ENCODE measurements at regions not wholly inside any gene's neighbourhood (a gene's known extent, or its start where the extent isn't known, plus 50 kb on each side); places are given as distances from the start of the nearest gene placed in this dataset.
A peak's percentile ranks its signal among the peaks of the same experiment; 100 is the strongest.

DNA sequence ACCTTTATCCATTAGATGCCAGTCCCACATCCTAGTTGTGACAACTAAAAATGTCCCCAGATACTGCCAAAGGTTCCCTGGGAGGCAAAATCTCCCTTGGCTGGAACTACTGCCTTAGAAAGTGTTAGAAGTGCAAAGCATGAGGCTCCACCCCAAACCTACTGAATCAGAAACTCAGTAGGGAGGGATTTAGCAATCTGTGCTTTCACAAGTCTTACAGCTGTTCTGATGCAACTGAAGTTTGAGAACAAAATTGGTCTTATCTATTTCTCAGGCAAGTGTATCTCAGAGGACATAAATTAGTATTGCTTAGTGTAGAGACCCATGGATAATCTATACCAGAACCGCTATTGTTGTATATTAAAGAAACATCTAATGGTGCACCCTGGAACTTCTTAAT is 70.2 kb downstream of the CLDN1 start:
- no peak for DNase-seq

- DNase-seq, result no peak
Observed at GRCh38 chr3:190249414-190249813, 72.8 kb downstream of the CLDN1 start.

- DNase-seq, result no peak
Observed at GRCh38 chr3:190242147-190242546, 80.1 kb downstream of the CLDN1 start.

DNA sequence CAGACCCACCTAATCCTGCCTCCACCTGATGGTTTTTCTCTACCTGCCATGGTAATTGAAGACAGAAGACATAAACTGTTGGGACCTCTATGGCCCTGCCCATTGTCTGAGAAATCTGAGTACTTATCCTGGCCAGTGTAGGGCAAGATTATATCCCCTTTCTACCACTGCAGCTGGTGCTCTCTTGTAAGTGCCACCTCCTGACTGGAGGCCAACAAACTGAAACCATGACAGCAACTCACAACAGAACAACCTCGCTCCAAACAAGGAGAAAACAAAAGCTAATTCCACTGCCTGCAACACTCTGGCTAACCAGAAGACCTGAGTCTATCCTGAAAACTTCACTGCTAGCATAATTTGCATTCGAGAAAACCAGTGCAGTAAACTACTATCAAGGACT is 82.9 kb downstream of the CLDN1 start:
- DNase-seq, result no peak

GRCh38 chr3:190238871-190239270 is 83.4 kb downstream of the CLDN1 start:
- no peak for DNase-seq

- no peak for DNase-seq
Observed at GRCh38 chr3:190234621-190235020, 87.6 kb downstream of the CLDN1 start.

- DNase-seq, result no peak
Observed at GRCh38 chr3:190229632-190230424, 92.4 kb downstream of the CLDN1 start.

- DNase-seq, result no peak
Observed at GRCh38 chr3:190227064-190227463, 95.2 kb downstream of the CLDN1 start.

DNA sequence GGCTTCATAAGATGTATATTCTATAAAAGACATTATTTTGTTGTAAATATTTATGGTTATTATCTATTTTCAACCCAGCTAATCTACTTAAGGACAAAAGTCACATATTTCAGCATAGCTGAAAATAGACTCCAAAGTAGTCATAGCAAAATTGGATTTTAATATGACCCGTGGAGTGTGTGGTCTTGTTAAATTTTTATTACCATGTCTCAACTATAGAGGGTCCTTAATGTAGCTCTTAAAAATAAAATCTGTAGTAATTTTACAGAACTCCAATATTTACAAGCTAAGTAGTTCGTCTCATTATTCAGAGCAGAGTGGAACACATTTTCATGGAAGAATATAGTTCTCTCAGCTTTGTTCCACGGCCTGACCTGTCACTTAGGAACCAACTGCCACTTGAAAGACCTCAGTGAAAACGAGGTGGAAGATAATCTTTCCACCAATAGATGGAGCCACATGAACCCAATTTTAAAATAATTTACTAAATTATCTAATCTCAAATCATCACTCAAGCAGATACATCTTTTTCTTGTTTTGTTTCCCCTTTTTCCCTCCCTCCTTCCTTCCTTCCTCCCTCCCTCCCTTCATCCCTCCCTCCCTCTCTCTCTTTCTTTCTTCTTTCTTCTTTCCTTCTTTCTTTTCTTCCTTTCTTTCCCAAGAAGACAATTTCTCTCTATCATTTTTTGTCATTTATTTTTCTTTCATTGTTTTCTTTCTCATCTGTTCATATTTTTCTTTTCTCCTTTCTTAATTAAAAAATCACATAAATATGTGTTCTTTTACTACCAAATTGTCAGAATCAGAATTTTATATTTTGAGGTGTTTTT is 97.2 kb downstream of the CLDN1 start:
- DNase-seq, result peak; percentile 1

- DNase-seq, result no peak
Observed at GRCh38 chr3:190224456-190224855, 97.8 kb downstream of the CLDN1 start.

DNA sequence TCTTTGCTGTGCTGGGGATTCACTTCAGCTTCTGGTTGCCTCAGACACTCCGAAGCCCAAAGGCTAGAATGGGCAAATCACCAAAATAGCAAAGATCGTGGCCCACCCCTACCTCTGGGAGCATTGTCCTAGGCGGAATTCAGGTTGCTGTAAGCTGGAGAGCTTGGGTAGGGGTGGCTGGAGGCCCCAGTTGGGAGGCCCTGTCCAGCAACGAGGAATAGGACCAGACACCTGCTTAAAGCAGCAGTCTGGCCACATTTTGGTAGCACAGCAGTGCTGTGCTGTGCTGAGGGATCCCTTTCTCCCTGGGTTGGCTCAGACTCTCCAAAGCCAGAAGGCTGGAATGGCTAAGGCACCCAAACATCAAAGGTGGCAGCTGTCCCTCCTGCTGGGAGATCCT is 99.3 kb downstream of the CLDN1 start:
- DNase-seq, result no peak

GRCh38 chr3:190222360-190222759 is 99.9 kb downstream of the CLDN1 start:
- DNase-seq, result no peak

DNA sequence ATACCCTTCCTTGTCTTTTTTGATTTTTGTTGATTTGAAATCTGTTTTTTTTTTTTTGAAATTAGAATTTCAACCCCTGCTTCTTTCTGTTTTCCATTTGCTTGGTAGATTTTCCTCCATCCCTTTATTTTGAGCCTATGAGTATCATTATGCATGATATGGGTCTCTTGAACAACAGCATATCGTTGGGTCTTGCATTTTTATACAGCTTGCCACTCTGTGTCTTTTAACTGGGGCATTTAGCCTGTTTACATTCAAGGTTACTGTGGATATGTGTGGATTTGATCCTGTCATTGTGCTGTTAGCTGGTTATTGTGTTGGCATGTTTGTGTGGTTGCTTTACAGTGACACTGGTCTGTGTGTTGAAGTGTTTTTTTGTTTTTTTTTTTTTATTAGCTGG is 99.7 kb upstream of the P3H2 start:
- no peak for DNase-seq

GRCh38 chr3:190217081-190217480 is 96.4 kb upstream of the P3H2 start:
- DNase-seq, result no peak

DNA sequence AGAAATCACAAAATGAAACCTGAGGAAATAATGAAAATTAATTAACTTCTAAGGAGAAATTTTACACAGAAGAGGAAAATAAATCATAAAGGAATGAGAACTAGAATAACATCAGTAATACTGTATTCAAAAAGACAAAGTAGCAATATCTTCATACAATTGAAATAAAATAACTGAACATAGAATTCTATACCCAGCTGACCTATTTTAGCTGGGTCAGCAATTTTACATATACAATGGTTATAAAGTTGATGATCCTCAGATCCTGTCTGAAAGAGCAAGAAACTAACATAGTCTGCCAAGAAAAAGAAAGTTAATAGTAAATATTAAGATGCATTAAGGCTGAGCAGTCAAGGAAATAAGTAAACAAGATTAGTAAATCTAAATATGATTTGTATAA is 93.0 kb upstream of the P3H2 start:
- no peak for DNase-seq

DNA sequence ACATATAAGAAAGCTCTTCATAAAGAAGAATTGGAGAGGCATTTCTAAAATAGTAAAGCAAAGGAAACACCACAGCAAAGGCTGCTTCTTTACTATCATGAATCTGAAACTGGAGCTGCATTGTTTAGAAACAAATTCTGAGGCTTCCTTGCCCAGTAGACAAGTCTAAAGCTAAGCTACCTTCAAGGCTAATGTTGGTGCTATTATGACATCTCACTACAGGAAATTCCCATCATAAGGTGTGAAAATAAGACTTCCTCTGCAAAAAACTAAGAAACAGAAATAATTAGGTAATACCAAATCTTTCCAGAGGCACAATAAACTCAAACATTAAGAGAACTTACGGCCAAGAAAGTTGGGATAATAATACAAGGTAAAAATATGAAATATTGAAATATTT is 89.9 kb upstream of the P3H2 start:
- no peak for DNase-seq

DNA sequence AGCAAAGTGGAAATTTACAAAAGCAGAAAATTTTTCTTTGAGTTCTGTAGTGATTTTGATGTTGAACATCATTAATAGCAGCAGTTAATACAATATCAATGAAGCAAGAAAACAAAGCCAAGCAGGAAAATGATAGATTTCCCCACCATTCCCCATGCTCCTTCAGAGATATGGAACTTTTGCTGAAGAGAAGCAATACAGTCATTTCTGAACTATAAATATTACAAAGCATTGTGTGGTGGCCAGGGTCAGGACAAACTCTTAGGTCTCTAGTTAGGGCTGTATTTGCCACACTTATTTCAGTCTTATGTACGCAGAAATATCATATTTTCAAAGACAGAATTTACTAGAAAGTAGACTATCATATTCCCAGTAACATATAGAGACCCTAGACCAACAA is 88.8 kb upstream of the P3H2 start:
- no peak for DNase-seq

DNA sequence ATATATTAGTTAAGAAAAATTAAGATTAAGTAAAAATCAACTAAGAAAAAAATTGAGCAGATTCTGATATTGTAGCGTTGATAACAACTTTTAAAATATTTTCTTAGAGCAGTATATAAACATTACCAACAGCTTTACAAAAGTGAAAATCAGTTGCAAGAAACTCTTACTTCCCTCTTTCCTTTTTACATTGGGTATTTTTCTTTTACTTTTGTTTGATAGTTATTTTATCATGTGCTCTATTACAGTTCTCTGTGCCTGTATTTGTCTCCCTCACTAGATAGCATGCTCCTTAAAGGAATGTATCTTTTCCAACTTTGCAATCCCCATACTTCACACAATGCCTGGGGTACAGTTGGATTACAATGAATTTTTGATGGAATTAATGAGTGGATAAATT is 87.5 kb upstream of the P3H2 start:
- DNase-seq, result no peak

GRCh38 chr3:190205739-190206138 is 85.0 kb upstream of the P3H2 start:
- no peak for DNase-seq

GRCh38 chr3:190204200-190204599 is 83.5 kb upstream of the P3H2 start:
- no peak for DNase-seq

DNA sequence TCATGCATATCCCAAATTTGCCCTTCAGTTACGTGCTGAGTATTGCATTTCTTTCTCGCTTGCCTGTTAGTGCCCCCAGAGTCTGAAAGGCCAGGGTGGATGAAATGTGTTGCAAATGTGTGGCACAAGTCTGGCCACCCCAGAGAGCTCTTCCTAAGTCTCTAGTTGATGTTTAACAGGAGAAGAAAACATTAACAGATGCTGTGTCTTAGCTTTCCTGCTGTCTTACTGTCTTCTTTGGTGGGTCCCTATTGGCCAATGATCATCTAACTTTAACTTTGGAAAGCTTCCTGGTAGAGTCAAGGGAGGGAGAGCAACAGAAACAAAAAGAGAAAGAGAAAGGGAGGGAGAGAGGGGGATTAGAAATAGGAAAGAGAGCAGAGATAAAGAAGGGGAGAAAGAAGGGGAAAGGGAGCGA is 76.7 kb upstream of the P3H2 start:
- DNase-seq, result no peak

GRCh38 chr3:190194506-190194905 is 73.8 kb upstream of the P3H2 start:
- no peak for DNase-seq

DNA sequence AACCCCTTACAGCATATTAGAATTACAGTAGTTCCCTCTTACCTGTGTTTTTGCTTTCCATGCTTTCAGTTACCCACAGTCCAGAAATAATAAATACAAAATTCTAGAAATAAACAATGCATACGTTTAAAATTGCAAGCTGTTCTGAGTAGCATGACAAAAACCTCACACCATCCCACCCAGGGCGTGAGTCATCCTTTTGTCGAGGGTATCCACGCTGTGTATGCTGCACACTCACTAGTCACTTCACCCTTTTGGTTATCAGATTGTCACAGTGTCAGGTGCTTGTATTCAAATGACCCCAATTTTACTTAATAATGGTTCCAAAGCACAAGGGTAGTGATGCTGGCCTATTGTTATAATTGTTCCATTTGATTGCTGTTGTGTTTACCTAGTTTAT is 72.5 kb upstream of the P3H2 start:
- DNase-seq, result no peak

GRCh38 chr3:190192739-190193138 is 72.0 kb upstream of the P3H2 start:
- no peak for DNase-seq

Measured in CD4-positive, alpha-beta T cell treated with Interleukin-6 for 4 hours (primary cell).